AG08395 (cell line): ENCODE measurements at regions not wholly inside any gene's neighbourhood (a gene's known extent, or its start where the extent isn't known, plus 50 kb on each side); places are given as distances from the start of the nearest gene placed in this dataset.
A peak's percentile ranks its signal among the peaks of the same experiment; 100 is the strongest.
"Not testable (repeated sequence)": the region's sequence is repeated elsewhere in the genome, so short reads cannot be mapped to it uniquely, and the experiment has no call there.

Experiments used
- DNase-seq: peaks from one replicate; pipeline ENCODE4 v3.0.0; 2012; ENCODE audit warnings: mixed read lengths, low spot score

GRCh38 chr22:33221568-33221967, 163.4 kb upstream of the SYN3 start:
- DNase-seq = peak; percentile 78

- peak; percentile 44 for DNase-seq
These were observed 162.4 kb upstream of the SYN3 start for GRCh38 chr22:33220476-33221080.

- DNase-seq = no peak
These were observed 161.6 kb upstream of the SYN3 start for GRCh38 chr22:33219648-33220384.

- DNase-seq = no peak
These were observed 155.3 kb upstream of the SYN3 start for GRCh38 chr22:33213383-33214075.

GRCh38 chr22:33209930-33210784, 152.0 kb upstream of the SYN3 start:
- peak; percentile 76 for DNase-seq

GRCh38 chr22:33204408-33204807, 146.2 kb upstream of the SYN3 start:
- DNase-seq = no peak

GRCh38 chr22:33202455-33202854, 144.3 kb upstream of the SYN3 start:
- DNase-seq = no peak

- DNase-seq = no peak
These were observed 136.4 kb upstream of the SYN3 start for GRCh38 chr22:33194529-33195077.

GRCh38 chr22:33192156-33192555, 134.0 kb upstream of the SYN3 start:
- DNase-seq = no peak

GRCh38 chr22:33188326-33188725, 130.1 kb upstream of the SYN3 start:
- DNase-seq = no peak

GRCh38 chr22:33186816-33187215, 128.6 kb upstream of the SYN3 start:
- no peak for DNase-seq

GRCh38 chr22:33180356-33180755, 122.2 kb upstream of the SYN3 start:
- no peak for DNase-seq

GRCh38 chr22:33167998-33168790, 110.0 kb upstream of the SYN3 start:
- no peak for DNase-seq

GRCh38 chr22:33166206-33166605, 108.0 kb upstream of the SYN3 start:
- DNase-seq = no peak

GRCh38 chr22:33163815-33164214, 105.6 kb upstream of the SYN3 start:
- DNase-seq = no peak

GRCh38 chr22:33162196-33162595, 104.0 kb upstream of the SYN3 start:
- DNase-seq = no peak

- DNase-seq = no peak
These were observed 102.3 kb upstream of the SYN3 start for GRCh38 chr22:33160525-33160924.

GRCh38 chr22:33154967-33155366, 96.8 kb upstream of the SYN3 start:
- not testable (repeated sequence) for DNase-seq

GRCh38 chr22:33149611-33150010, 91.4 kb upstream of the SYN3 start:
- DNase-seq = no peak

GRCh38 chr22:33144721-33145120, 86.5 kb upstream of the SYN3 start:
- no peak for DNase-seq
